Choroid plexus epithelial cell (primary cell): ENCODE measurements at regions not wholly inside any gene's neighbourhood (a gene's known extent, or its start where the extent isn't known, plus 50 kb on each side); places are given as distances from the start of the nearest gene placed in this dataset.

Experiments used
- DNase-seq: peaks from one replicate; pipeline ENCODE4 v3.0.0-alpha.2; 2010; ENCODE audit warnings: low read depth
- H3K4me3 ChIP-seq: 2 replicates; pipeline ENCODE4 v1.5.1; 2011; ENCODE audit warnings: low read depth, mild to moderate bottlenecking, control low read depth, low read length, moderate library complexity
- CTCF ChIP-seq: conservative IDR thresholded peaks from 2 replicates; pipeline ENCODE4 v1.5.1; 2011; ENCODE audit warnings: low read depth, mild to moderate bottlenecking, control low read depth, inconsistent platforms, low read length, moderate library complexity

- H3K4me3 ChIP-seq: no peak overlapping the region
- TF ChIP-seq CTCF: no peak
- DNase-seq: peak; percentile 67
Observed at GRCh38 chr4:148795156-148795864, 353.1 kb upstream of the NR3C2 start.

GRCh38 chr4:148793221-148793620 lies 351.0 kb upstream of the NR3C2 start:
- no peak overlapping the region for H3K4me3 ChIP-seq
- no peak for TF ChIP-seq CTCF
- DNase-seq: no peak

GRCh38 chr4:148790691-148791090 lies 348.5 kb upstream of the NR3C2 start:
- DNase-seq: peak; percentile 70
- TF ChIP-seq CTCF: no peak
- H3K4me3 ChIP-seq: no peak overlapping the region

- TF ChIP-seq CTCF: no peak
- no peak for DNase-seq
- H3K4me3 ChIP-seq: no peak overlapping the region
Observed at GRCh38 chr4:148790246-148790645, 348.0 kb upstream of the NR3C2 start.

GRCh38 chr4:148787831-148788477 lies 345.7 kb upstream of the NR3C2 start:
- no peak for TF ChIP-seq CTCF
- H3K4me3 ChIP-seq: no peak overlapping the region
- DNase-seq: peak; percentile 30

- no peak for TF ChIP-seq CTCF
- no peak overlapping the region for H3K4me3 ChIP-seq
- no peak for DNase-seq
Observed at GRCh38 chr4:148787285-148787684, 345.1 kb upstream of the NR3C2 start.

GRCh38 chr4:148786699-148787098 lies 344.5 kb upstream of the NR3C2 start:
- TF ChIP-seq CTCF: no peak
- no peak overlapping the region for H3K4me3 ChIP-seq
- no peak for DNase-seq
